ENCODE measurements at regions not wholly inside any gene's neighbourhood (a gene's known extent, or its start where the extent isn't known, plus 50 kb on each side); places are given as distances from the start of the nearest gene placed in this dataset.

DNA sequence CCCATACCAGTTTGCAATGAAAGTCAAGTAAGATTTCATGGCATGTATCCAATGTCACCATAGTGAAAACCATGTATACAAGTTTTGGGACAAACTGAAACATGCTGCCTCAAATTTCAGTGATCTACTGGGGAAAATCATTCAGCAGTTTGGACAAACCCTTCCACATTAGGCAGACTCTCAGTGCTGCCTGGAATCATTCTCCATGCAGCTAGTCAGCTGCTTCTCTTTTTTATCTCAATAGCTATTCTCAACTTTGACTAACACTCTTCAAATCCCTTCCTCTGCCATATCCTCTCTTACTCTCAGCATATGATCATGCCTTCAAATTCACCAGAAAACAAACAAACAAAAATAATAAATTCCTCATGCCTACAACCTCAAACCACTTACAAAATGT, 323.3 kb downstream of the MAN2A1 start:
- Histone ChIP-seq H3K4me2 (ENCODE audit: low read depth, low read length) (no peak overlapping the region), H4K20me1 (ENCODE audit: insufficient read depth, low read length) (no peaks in the 10 kb centered on the region), H2AFZ (replicated peaks; ENCODE audit: low read length, poor library complexity) (no peak overlapping the region), H3K27ac (ENCODE audit: insufficient read depth, low read length) (no peak overlapping the region), H3K56ac (ENCODE audit: extremely low read depth, insufficient read depth, low read length) (no peak overlapping the region), H2BK5ac (ENCODE audit: low read depth, low read length, poor library complexity, severe bottlenecking) (no peak overlapping the region), H2AK9ac (replicated peaks; ENCODE audit: low read depth, low read length, poor library complexity) (no peak overlapping the region), H2BK15ac (ENCODE audit: low read depth, low read length) (no peak overlapping the region), H4K8ac (ENCODE audit: low read depth in 2 of 2, low read length in 2 of 2) (no peak overlapping the region), H3K4me1 (ENCODE audit: control insufficient read depth, insufficient read depth, low read length) (no peaks in the 10 kb centered on the region), H2BK120ac (ENCODE audit: low read depth, low read length) (no peak overlapping the region), H3K9me3 (ENCODE audit: control insufficient read depth, insufficient read depth, low read length) (0 out of 2 replicates have a peak, but pooled peaks cover 1% of the 10 kb centered on the region), H4K91ac (ENCODE audit: insufficient read depth, low read depth, low read length) (no peak overlapping the region), H3K14ac (replicated peaks; ENCODE audit: low read depth, low read length) (no peak overlapping the region), H3K23ac (ENCODE audit: low read depth, low read length) (no peak overlapping the region), H3K79me1 (ENCODE audit: low read depth in 1 of 2, low read length in 2 of 2) (no peaks in the 10 kb centered on the region), H4K5ac (ENCODE audit: low read depth, low read length) (no peak overlapping the region), H2BK20ac (ENCODE audit: low read depth, low read length) (no peak overlapping the region), H3K36me3 (ENCODE audit: control insufficient read depth, insufficient read depth, low read length) (no peaks in the 10 kb centered on the region), H3K4ac (ENCODE audit: low read depth, low read length) (no peak overlapping the region), H3K9me1 (ENCODE audit: insufficient read depth, low read length) (no peaks in the 10 kb centered on the region), H3K4me3 (ENCODE audit: insufficient read depth, low read depth, low read length) (no peak overlapping the region), H2AK5ac (ENCODE audit: low read depth, low read length) (no peak overlapping the region), H3K27me3 (ENCODE audit: control insufficient read depth, insufficient read depth, low read length) (no peaks in the 10 kb centered on the region), H3K9ac (ENCODE audit: low read depth, low read length) (no peak overlapping the region), H3K18ac (ENCODE audit: low read depth, low read length) (no peak overlapping the region)
- CTCF ChIA-PET: interaction anchor here (0.5 kb wide), 1 partner anchor 399 kb away, joined by 7 read pairs; no protein-coding TSS in a partner anchor
- intact Hi-C loops (cut with micrococcal nuclease): no loop called here
- in situ Hi-C loops (cut with MboI; ENCODE audit: low sequenced_read_pairs): no loop called here
- no peak for TF ChIP-seq RFX5 (IDR thresholded peaks at IDR 0.05; ENCODE audit: low read depth, low read length)
- TF ChIP-seq RAD21 (IDR thresholded peaks at IDR 0.05; ENCODE audit: low read length): no peak
- ATAC-seq (ENCODE audit: low read depth): no peak
- DNase-seq: no peak
- dilution Hi-C loops (cut with HindIII; ENCODE audit: low sequenced_read_pairs, unreplicated experiment): no loop called here
- POLR2A ChIA-PET (ENCODE audit: unreplicated experiment): no interaction called here
- BruUV-seq (replicated peaks): no TSS peak

All from IMR-90 (cell line).